GM12878 (cell line): ENCODE measurements at regions not wholly inside any gene's neighbourhood (a gene's known extent, or its start where the extent isn't known, plus 50 kb on each side); places are given as distances from the start of the nearest gene placed in this dataset.

Experiments
- ATAC-seq: fragments of 200-7000 bp; cut with Tn5 transposase; 3 replicates; pipeline ENCODE4 v1.9.1; 2020; ENCODE audit warnings: mild to moderate bottlenecking, moderate library complexity
- BruUV-seq: library from RNA; stranded (reverse); fragments of 400-500 nt; replicated peaks from 2 replicates; lab custom pipeline; 2021; lab: Mats Ljungman, UMichigan
- CTCF ChIA-PET: fragments of 300-600 bp; sonication (Branson Sonifier 250); formaldehyde crosslinking; extraction: SDS; loops from one replicate; lab custom pipeline; 2021; ENCODE audit warnings: inconsistent platforms; lab: Yijun Ruan, JAX
- POLR2A ChIA-PET: fragments of 350-600 bp; formaldehyde crosslinking; extraction: SDS; loops from one replicate; lab custom pipeline; 2021; ENCODE audit warnings: inconsistent platforms; lab: Charles Lee
- RAD21 ChIA-PET: fragments of 300-600 bp; sonication (Branson Sonifier 250); formaldehyde crosslinking; loops from one replicate; lab custom pipeline; 2023; ENCODE audit warnings: antibody characterized with exemption; ENCODE audit not compliant: unreplicated experiment; lab: Charles Lee
- SMC1A ChIA-PET: fragments of 300-600 bp; sonication (Branson Sonifier 250); formaldehyde crosslinking; loops from one replicate; lab custom pipeline; 2023; ENCODE audit not compliant: unreplicated experiment, uncharacterized antibody; lab: Charles Lee
- DNase-seq: peaks from one replicate; pipeline ENCODE4 v3.0.0-alpha.2; 2011; ENCODE audit warnings: low read depth, low spot score
- FAIRE-seq: peaks from 3 replicates; lab custom pipeline; 2011; peaks lifted over from hg19 to GRCh38; lab: Jason Lieb, UNC
- H2AFZ ChIP-seq: 2 replicates; pipeline ENCODE4 v1.6.0; 2011; ENCODE audit warnings: low read depth, low read length, control low read depth; ENCODE audit not compliant: control insufficient read depth
- H3K27ac ChIP-seq: 2 replicates; pipeline ENCODE4 v1.5.1; 2011; ENCODE audit warnings: control low read depth; ENCODE audit not compliant: control insufficient read depth, insufficient read depth
- H3K27me3 ChIP-seq, 2 experiments: replicated peaks in 1 of 2; 2 replicates each; pipeline versions ENCODE4 v1.6.0 to v1.6.1; 2011; ENCODE audit warnings: low read length in 1 of 2; ENCODE audit not compliant: control insufficient read depth in 2 of 2, insufficient read depth in 2 of 2
- H3K36me3 ChIP-seq, 2 experiments: 2 replicates each; pipeline ENCODE4 v1.5.1; 2011; ENCODE audit warnings: low read length in 1 of 2; ENCODE audit not compliant: control insufficient read depth in 2 of 2, insufficient read depth in 2 of 2
- H3K4me1 ChIP-seq: 2 replicates; pipeline ENCODE4 v1.6.1; 2011; ENCODE audit warnings: mild to moderate bottlenecking, low read length, moderate library complexity, mixed read lengths; ENCODE audit not compliant: control insufficient read depth, insufficient read depth
- H3K4me2 ChIP-seq: 2 replicates; pipeline ENCODE4 v1.6.0; 2011; ENCODE audit warnings: control low read depth; ENCODE audit not compliant: control insufficient read depth, insufficient read depth
- H3K4me3 ChIP-seq: fragments of 200-600 bp; sonication (generic); 2 replicates; pipeline ENCODE4 v1.5.1; 2016
- H3K79me2 ChIP-seq: 2 replicates; pipeline ENCODE4 v1.6.0; 2011; ENCODE audit warnings: low read length; ENCODE audit not compliant: control insufficient read depth, insufficient read depth
- H3K9ac ChIP-seq: 2 replicates; pipeline ENCODE4 v1.8.0; 2011; ENCODE audit warnings: low read length, control low read depth, mixed read lengths; ENCODE audit not compliant: control insufficient read depth, insufficient read depth
- H3K9me3 ChIP-seq: replicated peaks from 3 replicates; pipeline ENCODE4 v1.5.1; 2011; ENCODE audit warnings: mild to moderate bottlenecking, low read length; ENCODE audit not compliant: control insufficient read depth, insufficient read depth
- H4K20me1 ChIP-seq: 2 replicates; pipeline ENCODE4 v1.6.0; 2011; ENCODE audit not compliant: control insufficient read depth, insufficient read depth
- CEBPB ChIP-seq, 2 experiments: fragments of 150-350 bp in 1 of 2; IDR thresholded peaks; 2 replicates each; pipeline ENCODE4 v1.6.1; 2012 to 2014; ENCODE audit warnings: low read depth in 2 of 2, low read length in 2 of 2, borderline replicate concordance in 1 of 2, inconsistent platforms in 1 of 2
- CHD4 ChIP-seq: fragments of 200-600 bp; sonication (generic); IDR thresholded peaks from 2 replicates; pipeline ENCODE4 v1.6.1; 2016; ENCODE audit warnings: mild to moderate bottlenecking
- ETV6 ChIP-seq, 2 experiments: fragments of 450-650 bp in 1 of 2; IDR thresholded peaks in 1 of 2; conservative IDR thresholded peaks in 1 of 2; 2 replicates each; pipeline ENCODE4 v1.6.1; 2014; ENCODE audit warnings: antibody characterized with exemption in 1 of 2, borderline replicate concordance in 1 of 2, low read depth in 1 of 2, mild to moderate bottlenecking in 1 of 2, moderate library complexity in 1 of 2
- JUNB ChIP-seq: IDR thresholded peaks from 2 replicates; pipeline ENCODE4 v1.6.1; 2016; ENCODE audit warnings: antibody characterized with exemption, mild to moderate bottlenecking
- MAX ChIP-seq: IDR thresholded peaks from 2 replicates; pipeline ENCODE4 v1.6.1; 2012; ENCODE audit warnings: low read depth, low read length, improper control_type of control experiment
- NKRF ChIP-seq: fragments of 450-650 bp; conservative IDR thresholded peaks from 2 replicates; pipeline ENCODE4 v1.6.1; 2017; ENCODE audit warnings: mild to moderate bottlenecking, moderate library complexity
- NR2F1 ChIP-seq: fragments of 450-650 bp; conservative IDR thresholded peaks from 2 replicates; pipeline ENCODE4 v1.6.1; 2017; ENCODE audit warnings: mild to moderate bottlenecking
- PBX3 ChIP-seq: IDR thresholded peaks from 2 replicates; pipeline ENCODE4 v1.6.1; 2011; ENCODE audit warnings: mild to moderate bottlenecking, low read depth, low read length, moderate library complexity; ENCODE audit not compliant: insufficient replicate concordance
- RAD51 ChIP-seq: fragments of 450-650 bp; IDR thresholded peaks from 2 replicates; pipeline ENCODE4 v1.6.1; 2016; ENCODE audit warnings: moderate library complexity, mild to moderate bottlenecking, inconsistent platforms
- REST ChIP-seq: IDR thresholded peaks from 2 replicates; pipeline ENCODE4 v1.6.1; 2012; ENCODE audit warnings: mild to moderate bottlenecking, low read depth, low read length
- STAT1 ChIP-seq: fragments of 450-650 bp; conservative IDR thresholded peaks from 2 replicates; pipeline ENCODE4 v1.6.1; 2014; ENCODE audit warnings: antibody characterized with exemption, mild to moderate bottlenecking
- ZBTB33 ChIP-seq: fragments of 450-650 bp; IDR thresholded peaks from 2 replicates; pipeline ENCODE4 v1.6.1; 2017; ENCODE audit warnings: mild to moderate bottlenecking
- ZNF207 ChIP-seq: fragments of 450-650 bp; IDR thresholded peaks from 2 replicates; pipeline ENCODE4 v1.6.1; 2014; ENCODE audit warnings: antibody characterized with exemption, mild to moderate bottlenecking, borderline replicate concordance
- ZNF24 ChIP-seq: fragments of 450-650 bp; IDR thresholded peaks from 2 replicates; pipeline ENCODE4 v1.6.1; 2017; ENCODE audit warnings: antibody characterized with exemption, mild to moderate bottlenecking
- ZNF384 ChIP-seq: IDR thresholded peaks from 2 replicates; pipeline ENCODE4 v1.6.1; 2012; ENCODE audit warnings: low read depth, mild to moderate bottlenecking, low read length, improper control_type of control experiment, borderline replicate concordance
- ZNF622 ChIP-seq: fragments of 450-650 bp; IDR thresholded peaks from 2 replicates; pipeline ENCODE4 v1.6.1; 2017; ENCODE audit warnings: mild to moderate bottlenecking, inconsistent platforms
- in situ Hi-C: fragments of 300-500 bp; cut with MboI; formaldehyde crosslinking; loops from 9 replicates; pipeline ENCODE4 v1.14.3; 2018; ENCODE audit warnings: mixed read lengths
- intact Hi-C: fragments of 100-400 bp; cut with micrococcal nuclease; formaldehyde crosslinking; loops from one replicate; pipeline ENCODE4 v1.14.2; 2022; ENCODE audit not compliant: unreplicated experiment

- TF ChIP-seq ETV6 (conservative IDR thresholded peaks at IDR 0.05 in 1 of 2, IDR thresholded peaks at IDR 0.05 in 1 of 2; ENCODE audit: borderline replicate concordance in 1 of 2, low read depth in 1 of 2) (no peak), MAX (no peak), STAT1 (no peak)
Observed at GRCh38 chr7:52080493-52080892, 763.9 kb upstream of the COBL start (continued).

GRCh38 chr7:52079726-52080125, 763.1 kb upstream of the COBL start:
- Histone ChIP-seq H3K4me3 (no peak overlapping the region), H3K9ac (no peak overlapping the region), H3K27ac (no peak overlapping the region), H2AFZ (no peak overlapping the region), H4K20me1 (no peaks in the 10 kb centered on the region), H3K4me2 (no peak overlapping the region), H3K79me2 (no peaks in the 10 kb centered on the region), H3K36me3 (no peaks in the 10 kb centered on the region), H3K27me3 (no peaks in the 10 kb centered on the region), H3K9me3 (no peaks in the 10 kb centered on the region), H3K4me1 (no peaks in the 10 kb centered on the region)
- POLR2A ChIA-PET, result no interaction called here
- RAD21 ChIA-PET, result no interaction called here
- intact Hi-C loops (no loop called here), in situ Hi-C loops (no loop called here)
- no TSS peak for BruUV-seq
- DNase-seq (no peak), FAIRE-seq (no peak), ATAC-seq (no peak)
- SMC1A ChIA-PET, result no interaction called here
- CTCF ChIA-PET, result no interaction called here
- no peak for TF ChIP-seq RAD51
- no peak for TF ChIP-seq CEBPB (IDR thresholded peaks at IDR 0.05; ENCODE audit: borderline replicate concordance in 1 of 2, low read depth in 2 of 2, low read length in 2 of 2)
- TF ChIP-seq ZNF384, result no peak
- TF ChIP-seq NKRF, result no peak
- no peak for TF ChIP-seq CHD4
- TF ChIP-seq ZNF24, result no peak
- no peak for TF ChIP-seq REST
- no peak for TF ChIP-seq NR2F1
- TF ChIP-seq JUNB, result no peak
- no peak for TF ChIP-seq ZBTB33
- no peak for TF ChIP-seq ZNF207
- no peak for TF ChIP-seq ZNF622
- no peak for TF ChIP-seq PBX3
